ENCODE measurements at regions not wholly inside any gene's neighbourhood (a gene's known extent, or its start where the extent isn't known, plus 50 kb on each side); places are given as distances from the start of the nearest gene placed in this dataset.
"Not testable (repeated sequence)": the region's sequence is repeated elsewhere in the genome, so short reads cannot be mapped to it uniquely, and the experiment has no call there.

DNA sequence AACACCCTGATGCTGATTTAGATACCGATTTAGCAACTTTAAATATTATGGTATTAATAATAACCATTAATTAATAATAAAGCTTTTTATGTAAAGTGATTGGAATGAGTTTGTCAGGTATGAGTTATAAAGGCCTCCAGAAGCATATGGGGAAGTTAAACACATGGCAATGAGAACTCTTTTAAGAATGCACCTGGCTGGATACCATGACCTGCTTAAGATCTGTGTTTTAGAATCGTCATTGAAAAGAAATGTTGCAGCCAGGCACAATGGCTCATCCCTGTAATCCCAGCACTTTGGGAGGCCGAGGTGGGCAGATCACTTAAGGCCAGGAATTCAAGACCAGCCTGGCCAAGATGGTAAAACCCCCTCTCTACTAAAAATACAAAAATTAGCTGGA, 197.5 kb downstream of the SOX4 start:
- Histone ChIP-seq H3K4me3 (replicated peaks; ENCODE audit: insufficient read depth, low read length) (no peak overlapping the region), H3K27me3 (ENCODE audit: insufficient read depth, poor library complexity, severe bottlenecking) (no peaks in the 10 kb centered on the region), H3K27ac (replicated peaks) (no peak overlapping the region)
- DNase-seq (ENCODE audit: low read depth in 1 of 2, low spot score in 1 of 2), result no peak
- TF ChIP-seq, protein P1, sequence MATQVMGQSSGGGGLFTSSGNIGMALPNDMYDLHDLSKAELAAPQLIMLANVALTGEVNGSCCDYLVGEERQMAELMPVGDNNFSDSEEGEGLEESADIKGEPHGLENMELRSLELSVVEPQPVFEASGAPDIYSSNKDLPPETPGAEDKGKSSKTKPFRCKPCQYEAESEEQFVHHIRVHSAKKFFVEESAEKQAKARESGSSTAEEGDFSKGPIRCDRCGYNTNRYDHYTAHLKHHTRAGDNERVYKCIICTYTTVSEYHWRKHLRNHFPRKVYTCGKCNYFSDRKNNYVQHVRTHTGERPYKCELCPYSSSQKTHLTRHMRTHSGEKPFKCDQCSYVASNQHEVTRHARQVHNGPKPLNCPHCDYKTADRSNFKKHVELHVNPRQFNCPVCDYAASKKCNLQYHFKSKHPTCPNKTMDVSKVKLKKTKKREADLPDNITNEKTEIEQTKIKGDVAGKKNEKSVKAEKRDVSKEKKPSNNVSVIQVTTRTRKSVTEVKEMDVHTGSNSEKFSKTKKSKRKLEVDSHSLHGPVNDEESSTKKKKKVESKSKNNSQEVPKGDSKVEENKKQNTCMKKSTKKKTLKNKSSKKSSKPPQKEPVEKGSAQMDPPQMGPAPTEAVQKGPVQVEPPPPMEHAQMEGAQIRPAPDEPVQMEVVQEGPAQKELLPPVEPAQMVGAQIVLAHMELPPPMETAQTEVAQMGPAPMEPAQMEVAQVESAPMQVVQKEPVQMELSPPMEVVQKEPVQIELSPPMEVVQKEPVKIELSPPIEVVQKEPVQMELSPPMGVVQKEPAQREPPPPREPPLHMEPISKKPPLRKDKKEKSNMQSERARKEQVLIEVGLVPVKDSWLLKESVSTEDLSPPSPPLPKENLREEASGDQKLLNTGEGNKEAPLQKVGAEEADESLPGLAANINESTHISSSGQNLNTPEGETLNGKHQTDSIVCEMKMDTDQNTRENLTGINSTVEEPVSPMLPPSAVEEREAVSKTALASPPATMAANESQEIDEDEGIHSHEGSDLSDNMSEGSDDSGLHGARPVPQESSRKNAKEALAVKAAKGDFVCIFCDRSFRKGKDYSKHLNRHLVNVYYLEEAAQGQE (IDR thresholded peaks at IDR 0.05; ENCODE audit: insufficient replicate concordance, low read depth), result no peak
- TF ChIP-seq SPI1 (IDR thresholded peaks at IDR 0.05; ENCODE audit: borderline replicate concordance, low read depth) (no peak), GABPA (IDR thresholded peaks at IDR 0.05; ENCODE audit: low read depth) (no peak), POLR2AphosphoS5 (IDR thresholded peaks at IDR 0.05; ENCODE audit: low read depth) (no peak)
- TF ChIP-seq, protein P2, sequence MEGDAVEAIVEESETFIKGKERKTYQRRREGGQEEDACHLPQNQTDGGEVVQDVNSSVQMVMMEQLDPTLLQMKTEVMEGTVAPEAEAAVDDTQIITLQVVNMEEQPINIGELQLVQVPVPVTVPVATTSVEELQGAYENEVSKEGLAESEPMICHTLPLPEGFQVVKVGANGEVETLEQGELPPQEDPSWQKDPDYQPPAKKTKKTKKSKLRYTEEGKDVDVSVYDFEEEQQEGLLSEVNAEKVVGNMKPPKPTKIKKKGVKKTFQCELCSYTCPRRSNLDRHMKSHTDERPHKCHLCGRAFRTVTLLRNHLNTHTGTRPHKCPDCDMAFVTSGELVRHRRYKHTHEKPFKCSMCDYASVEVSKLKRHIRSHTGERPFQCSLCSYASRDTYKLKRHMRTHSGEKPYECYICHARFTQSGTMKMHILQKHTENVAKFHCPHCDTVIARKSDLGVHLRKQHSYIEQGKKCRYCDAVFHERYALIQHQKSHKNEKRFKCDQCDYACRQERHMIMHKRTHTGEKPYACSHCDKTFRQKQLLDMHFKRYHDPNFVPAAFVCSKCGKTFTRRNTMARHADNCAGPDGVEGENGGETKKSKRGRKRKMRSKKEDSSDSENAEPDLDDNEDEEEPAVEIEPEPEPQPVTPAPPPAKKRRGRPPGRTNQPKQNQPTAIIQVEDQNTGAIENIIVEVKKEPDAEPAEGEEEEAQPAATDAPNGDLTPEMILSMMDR (IDR thresholded peaks at IDR 0.05; ENCODE audit: insufficient read depth, low read length), result no peak

DNA sequence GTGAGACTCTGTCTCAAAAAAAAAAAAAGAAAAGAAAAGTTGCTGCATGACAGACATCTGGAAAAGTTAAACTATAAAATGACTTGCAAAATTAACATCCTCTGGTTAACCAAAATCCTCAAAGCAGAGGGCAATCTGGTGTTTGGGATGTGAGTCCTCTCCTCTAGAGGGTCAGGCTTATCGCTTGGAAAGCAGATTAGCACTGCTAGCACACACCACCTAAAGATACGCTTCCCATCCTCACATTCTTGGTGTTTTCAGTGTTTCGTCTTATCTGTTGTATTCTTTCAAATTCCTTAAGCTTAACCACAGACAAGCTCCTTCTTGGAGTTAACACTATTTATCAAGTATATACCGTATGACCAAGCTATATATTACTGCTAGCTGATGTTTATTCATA, 198.0 kb downstream of the SOX4 start:
- TF ChIP-seq POLR2AphosphoS5 (IDR thresholded peaks at IDR 0.05; ENCODE audit: low read depth) (no peak), GABPA (IDR thresholded peaks at IDR 0.05; ENCODE audit: low read depth) (no peak), SPI1 (IDR thresholded peaks at IDR 0.05; ENCODE audit: borderline replicate concordance, low read depth) (no peak)
- TF ChIP-seq, protein P1 (IDR thresholded peaks at IDR 0.05; ENCODE audit: insufficient replicate concordance, low read depth), result no peak
- TF ChIP-seq, protein P2 (IDR thresholded peaks at IDR 0.05; ENCODE audit: insufficient read depth, low read length), result no peak
- Histone ChIP-seq H3K27ac (replicated peaks) (no peak overlapping the region), H3K4me3 (replicated peaks; ENCODE audit: insufficient read depth, low read length) (no peak overlapping the region), H3K27me3 (ENCODE audit: insufficient read depth, poor library complexity, severe bottlenecking) (no peaks in the 10 kb centered on the region)
- no peak for DNase-seq (ENCODE audit: low read depth in 1 of 2, low spot score in 1 of 2)

DNA sequence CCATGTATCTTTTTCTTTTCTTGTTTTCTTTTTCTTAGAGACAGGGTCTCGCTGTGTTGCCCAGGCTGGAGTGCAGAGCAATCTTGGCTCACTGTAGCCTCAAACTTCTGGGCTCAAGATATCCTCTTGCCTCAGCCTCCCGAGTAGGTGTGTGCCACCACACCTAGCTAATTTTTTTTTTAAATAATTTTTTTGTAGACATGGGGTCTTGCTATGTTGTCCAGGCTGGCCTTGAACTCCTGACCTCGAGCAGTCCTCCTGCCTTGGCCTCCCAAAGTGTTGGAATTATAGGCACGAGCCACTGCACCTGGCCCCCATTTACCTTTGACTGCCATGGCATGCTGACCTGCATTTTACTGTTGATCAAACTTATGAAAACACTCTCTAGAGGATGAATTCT, 198.6 kb downstream of the SOX4 start:
- no peak for DNase-seq (ENCODE audit: low read depth in 1 of 2, low spot score in 1 of 2)
- TF ChIP-seq, protein P1 (IDR thresholded peaks at IDR 0.05; ENCODE audit: insufficient replicate concordance, low read depth), result no peak
- TF ChIP-seq SPI1 (IDR thresholded peaks at IDR 0.05; ENCODE audit: borderline replicate concordance, low read depth) (no peak), GABPA (IDR thresholded peaks at IDR 0.05; ENCODE audit: low read depth) (no peak), POLR2AphosphoS5 (IDR thresholded peaks at IDR 0.05; ENCODE audit: low read depth) (no peak)
- TF ChIP-seq, protein P2 (IDR thresholded peaks at IDR 0.05; ENCODE audit: insufficient read depth, low read length), result no peak
- no peak overlapping the region for H3K4me3 ChIP-seq (replicated peaks; ENCODE audit: insufficient read depth, low read length)
- no peak overlapping the region for H3K27ac ChIP-seq (replicated peaks)
- H3K27me3 ChIP-seq (ENCODE audit: insufficient read depth, poor library complexity, severe bottlenecking), result no peaks in the 10 kb centered on the region

DNA sequence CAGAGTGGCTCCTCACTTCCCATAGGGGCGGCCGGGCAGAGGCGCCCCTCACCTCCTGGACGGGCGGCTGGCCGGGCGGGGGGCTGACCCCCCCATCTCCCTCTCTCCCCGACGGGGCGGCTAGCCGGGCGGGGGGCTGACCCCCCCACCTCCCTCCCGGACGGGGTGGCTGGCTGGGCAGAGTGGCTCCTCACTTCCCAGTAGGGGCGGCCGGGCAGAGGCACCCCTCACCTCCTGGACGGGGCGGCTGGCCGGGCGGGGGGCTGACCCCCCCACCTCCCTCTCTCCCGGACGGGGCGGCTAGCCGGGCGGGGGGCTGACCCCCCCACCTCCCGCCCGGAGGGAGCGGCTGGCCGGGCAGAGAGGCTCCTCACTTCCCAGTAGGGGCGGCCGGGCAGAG, 203.4 kb downstream of the SOX4 start:
- H3K27me3 ChIP-seq (ENCODE audit: insufficient read depth, poor library complexity, severe bottlenecking); H3K4me3 ChIP-seq (replicated peaks; ENCODE audit: insufficient read depth, low read length); H3K27ac ChIP-seq (replicated peaks); DNase-seq (ENCODE audit: low read depth in 1 of 2, low spot score in 1 of 2): not testable (repeated sequence)
